GM21737 (cell line): ENCODE measurements at regions not wholly inside any gene's neighbourhood (a gene's known extent, or its start where the extent isn't known, plus 50 kb on each side); places are given as distances from the start of the nearest gene placed in this dataset.

Experiments
- ATAC-seq: cut with Tn5 transposase; IDR thresholded peaks from one replicate; pipeline ENCODE4 v1.9.1; 2021; ENCODE audit warnings: mild to moderate bottlenecking, moderate library complexity; ENCODE audit not compliant: unreplicated experiment

GRCh38 chr4:3830774-3831528 lies 64.8 kb downstream of the ADRA2C start:
- ATAC-seq, result no peak

- no peak for ATAC-seq
Measured at GRCh38 chr4:3831529-3832150, 65.5 kb downstream of the ADRA2C start.

GRCh38 chr4:3832536-3833220 lies 66.5 kb downstream of the ADRA2C start:
- no peak for ATAC-seq

GRCh38 chr4:3833326-3833989 lies 67.3 kb downstream of the ADRA2C start:
- ATAC-seq, result no peak

GRCh38 chr4:3834186-3834662 lies 68.0 kb downstream of the ADRA2C start:
- no peak for ATAC-seq

GRCh38 chr4:3834663-3835521 lies 68.7 kb downstream of the ADRA2C start:
- ATAC-seq, result no peak

- ATAC-seq, result no peak
Measured at GRCh38 chr4:3835527-3836405, 69.6 kb downstream of the ADRA2C start.

GRCh38 chr4:3836406-3836755 lies 70.2 kb downstream of the ADRA2C start:
- no peak for ATAC-seq

GRCh38 chr4:3836756-3837601 lies 70.8 kb downstream of the ADRA2C start:
- ATAC-seq, result no peak

- no peak for ATAC-seq
Measured at GRCh38 chr4:3838437-3839380, 72.5 kb downstream of the ADRA2C start.

GRCh38 chr4:3845094-3845743 lies 79.0 kb downstream of the ADRA2C start:
- no peak for ATAC-seq

- no peak for ATAC-seq
Measured at GRCh38 chr4:3845744-3846429, 79.7 kb downstream of the ADRA2C start.

- no peak for ATAC-seq
Measured at GRCh38 chr4:3847211-3847940, 81.2 kb downstream of the ADRA2C start.

GRCh38 chr4:3848323-3848722 lies 82.1 kb downstream of the ADRA2C start:
- no peak for ATAC-seq

GRCh38 chr4:3849140-3849539 lies 83.0 kb downstream of the ADRA2C start:
- ATAC-seq, result no peak

- ATAC-seq, result no peak
Measured at GRCh38 chr4:3850128-3850527, 83.9 kb downstream of the ADRA2C start.
